Thymus (tissue), 11 donors: ENCODE measurements at regions not wholly inside any gene's neighbourhood (a gene's known extent, or its start where the extent isn't known, plus 50 kb on each side); places are given as distances from the start of the nearest gene placed in this dataset.

Experiments used
- DNase-seq, 9 donors: peaks; one replicate each; pipeline ENCODE4 v3.0.0-alpha.2; 2013; ENCODE audit warnings: low spot score in 9 of 9, low read depth in 6 of 9, missing footprints in 1 of 9
- H3K27ac ChIP-seq, 2 donors: one replicate each; pipeline ENCODE4 v1.5.1; 2013; ENCODE audit warnings: control low read depth in 1 of 2, low read depth in 1 of 2, low read length in 1 of 2, mild to moderate bottlenecking in 1 of 2, moderate library complexity in 1 of 2
- H3K27me3 ChIP-seq, 2 donors: one replicate each; pipeline ENCODE4 v1.5.1; 2013; ENCODE audit warnings: low read length in 1 of 2; ENCODE audit not compliant: control insufficient read depth in 2 of 2, insufficient read depth in 1 of 2
- H3K36me3 ChIP-seq, 2 donors: one replicate each; pipeline ENCODE4 v1.5.1; 2013; ENCODE audit warnings: low read length in 1 of 2, mild to moderate bottlenecking in 1 of 2, moderate library complexity in 1 of 2; ENCODE audit not compliant: control insufficient read depth in 2 of 2, insufficient read depth in 2 of 2
- H3K4me1 ChIP-seq, 2 donors: one replicate each; pipeline ENCODE4 v1.5.1; 2013; ENCODE audit warnings: low read length in 2 of 2; ENCODE audit not compliant: control insufficient read depth in 2 of 2, insufficient read depth in 2 of 2
- H3K4me3 ChIP-seq, 2 donors: one replicate each; pipeline ENCODE4 v1.5.1; 2013; ENCODE audit warnings: low read length in 2 of 2, control low read depth in 1 of 2, mild to moderate bottlenecking in 1 of 2
- H3K9me3 ChIP-seq, 2 donors: one replicate each; pipeline ENCODE4 v1.5.1; 2013; ENCODE audit warnings: low read length in 1 of 2, mild to moderate bottlenecking in 1 of 2; ENCODE audit not compliant: control insufficient read depth in 2 of 2, insufficient read depth in 1 of 2
- WGBS: extraction: QIAGEN DNeasy Blood & Tissue Kit; methylation state at CpG from one replicate; pipeline ENCODE4 v1.1.7; 2013; 5-methylcytosine and 5-hydroxymethylcytosine counted together
- donor health status: healthy.

GRCh38 chr13:61136515-61136914, 279.1 kb downstream of the PCDH20 start:
- DNase-seq = no peak
- Histone ChIP-seq H3K27me3 (no peaks in the 10 kb centered on the region), H3K36me3 (no peaks in the 10 kb centered on the region), H3K9me3 (no peaks in the 10 kb centered on the region), H3K4me3 (no peak overlapping the region), H3K27ac (no peak overlapping the region), H3K4me1 (no peaks in the 10 kb centered on the region)
- 92% methylated on average over 1 of the region's 1 CpG for WGBS

- no peaks in the 10 kb centered on the region for H3K36me3 ChIP-seq
- no peaks in the 10 kb centered on the region for H3K4me1 ChIP-seq
- H3K27ac ChIP-seq = no peak overlapping the region
- H3K27me3 ChIP-seq = no peaks in the 10 kb centered on the region
- no peak overlapping the region for H3K4me3 ChIP-seq
- no peak for DNase-seq
- 80% methylated on average over 4 of the region's 4 CpGs for WGBS
- no peaks in the 10 kb centered on the region for H3K9me3 ChIP-seq
These were observed 279.6 kb downstream of the PCDH20 start for GRCh38 chr13:61136093-61136492.

- no peak overlapping the region for H3K27ac ChIP-seq
- no peaks in the 10 kb centered on the region for H3K4me1 ChIP-seq
- no peak overlapping the region for H3K4me3 ChIP-seq
- H3K27me3 ChIP-seq = no peaks in the 10 kb centered on the region
- no peaks in the 10 kb centered on the region for H3K9me3 ChIP-seq
- 96% methylated on average over 2 of the region's 2 CpGs for WGBS
- DNase-seq = no peak
- H3K36me3 ChIP-seq = no peaks in the 10 kb centered on the region
These were observed 280.1 kb downstream of the PCDH20 start for GRCh38 chr13:61135583-61135982.

- no peaks in the 10 kb centered on the region for H3K4me1 ChIP-seq
- H3K4me3 ChIP-seq = no peak overlapping the region
- H3K27me3 ChIP-seq = no peaks in the 10 kb centered on the region
- no peak overlapping the region for H3K27ac ChIP-seq
- DNase-seq = no peak
- no peaks in the 10 kb centered on the region for H3K9me3 ChIP-seq
- WGBS = 57% methylated on average over 2 of the region's 2 CpGs
- H3K36me3 ChIP-seq = no peaks in the 10 kb centered on the region
These were observed 286.6 kb downstream of the PCDH20 start for GRCh38 chr13:61128850-61129645.

GRCh38 chr13:61123538-61124289, 291.9 kb downstream of the PCDH20 start:
- Histone ChIP-seq H3K4me3 (no peak overlapping the region), H3K9me3 (no peaks in the 10 kb centered on the region), H3K27ac (no peak overlapping the region), H3K4me1 (no peaks in the 10 kb centered on the region), H3K27me3 (no peaks in the 10 kb centered on the region), H3K36me3 (no peaks in the 10 kb centered on the region)
- 91% methylated on average over 5 of the region's 5 CpGs for whole genome bisulfite sequencing
- no peak for DNase-seq

GRCh38 chr13:61113140-61113658, 302.4 kb downstream of the PCDH20 start:
- no peaks in the 10 kb centered on the region for H3K36me3 ChIP-seq
- no peak for DNase-seq
- H3K9me3 ChIP-seq = peaks cover 0 to 10% of the 10 kb centered on the region in 2 donors
- no peak overlapping the region for H3K27ac ChIP-seq
- H3K4me1 ChIP-seq = no peaks in the 10 kb centered on the region
- WGBS = 91% methylated on average over 3 of the region's 3 CpGs
- H3K4me3 ChIP-seq = no peak overlapping the region
- no peaks in the 10 kb centered on the region for H3K27me3 ChIP-seq

- Histone ChIP-seq H3K27me3 (no peaks in the 10 kb centered on the region), H3K36me3 (no peaks in the 10 kb centered on the region), H3K4me1 (no peaks in the 10 kb centered on the region), H3K9me3 (peaks cover 0 to 10% of the 10 kb centered on the region in 2 donors), H3K4me3 (no peak overlapping the region), H3K27ac (no peak overlapping the region)
- 77% methylated on average over 1 of the region's 1 CpG for WGBS
- DNase-seq = no peak
These were observed 304.1 kb downstream of the PCDH20 start for GRCh38 chr13:61111529-61111928.

GRCh38 chr13:61110732-61111131, 304.9 kb downstream of the PCDH20 start:
- WGBS = 91% methylated on average over 1 of the region's 1 CpG
- H3K36me3 ChIP-seq = no peaks in the 10 kb centered on the region
- no peaks in the 10 kb centered on the region for H3K27me3 ChIP-seq
- H3K4me3 ChIP-seq = no peak overlapping the region
- H3K27ac ChIP-seq = no peak overlapping the region
- no peak for DNase-seq
- H3K4me1 ChIP-seq = no peaks in the 10 kb centered on the region
- peaks cover 0 to 10% of the 10 kb centered on the region in 2 donors for H3K9me3 ChIP-seq

GRCh38 chr13:61109741-61110140, 305.9 kb downstream of the PCDH20 start:
- Histone ChIP-seq H3K27me3 (no peaks in the 10 kb centered on the region), H3K27ac (no peak overlapping the region), H3K36me3 (no peaks in the 10 kb centered on the region), H3K9me3 (peaks cover 0 to 10% of the 10 kb centered on the region in 2 donors), H3K4me1 (no peaks in the 10 kb centered on the region), H3K4me3 (no peak overlapping the region)
- WGBS = 89% methylated on average over 5 of the region's 5 CpGs
- DNase-seq = no peak
